Fibroblast of lung (primary cell): ENCODE measurements at regions not wholly inside any gene's neighbourhood (a gene's known extent, or its start where the extent isn't known, plus 50 kb on each side); places are given as distances from the start of the nearest gene placed in this dataset.

Experiments
- CTCF ChIP-seq, 2 donors: IDR thresholded peaks in 1 of 2; conservative IDR thresholded peaks in 1 of 2; 1 replicate in 1 of 2; 2 replicates in 1 of 2; pipeline ENCODE4 v1.5.1; 2011 to 2012; ENCODE audit warnings: low read length in 2 of 2, control low read depth in 1 of 2, inconsistent platforms in 1 of 2, low read depth in 1 of 2, mild to moderate bottlenecking in 1 of 2
- EZH2 ChIP-seq: IDR thresholded peaks from 2 replicates; pipeline ENCODE4 v1.5.1; 2012; ENCODE audit warnings: low read length, control low read depth, mild to moderate bottlenecking; ENCODE audit errors: missing control alignments

- TF ChIP-seq CTCF (conservative IDR thresholded peaks at IDR 0.05 in 1 of 2, IDR thresholded peaks at IDR 0.05 in 1 of 2; ENCODE audit: low read depth in 1 of 2, low read length in 2 of 2) = no peak
- TF ChIP-seq EZH2 = no peak
Measured at GRCh38 chr4:180086480-180087190, 2156.6 kb upstream of the TENM3 start.
